IPS-NIHi7 (cell line): ENCODE measurements at regions not wholly inside any gene's neighbourhood (a gene's known extent, or its start where the extent isn't known, plus 50 kb on each side); places are given as distances from the start of the nearest gene placed in this dataset.
A peak's percentile ranks its signal among the peaks of the same experiment; 100 is the strongest.
"Not testable (repeated sequence)": the region's sequence is repeated elsewhere in the genome, so short reads cannot be mapped to it uniquely, and the experiment has no call there.

Experiments
- DNase-seq: peaks from one replicate; pipeline ENCODE4 v3.0.0; 2012; ENCODE audit warnings: mixed read lengths; ENCODE audit errors: extremely low spot score

GRCh38 chr4:154982187-154983047 lies 201.3 kb downstream of the RBM46 start:
- DNase-seq = peak; percentile 78

DNA sequence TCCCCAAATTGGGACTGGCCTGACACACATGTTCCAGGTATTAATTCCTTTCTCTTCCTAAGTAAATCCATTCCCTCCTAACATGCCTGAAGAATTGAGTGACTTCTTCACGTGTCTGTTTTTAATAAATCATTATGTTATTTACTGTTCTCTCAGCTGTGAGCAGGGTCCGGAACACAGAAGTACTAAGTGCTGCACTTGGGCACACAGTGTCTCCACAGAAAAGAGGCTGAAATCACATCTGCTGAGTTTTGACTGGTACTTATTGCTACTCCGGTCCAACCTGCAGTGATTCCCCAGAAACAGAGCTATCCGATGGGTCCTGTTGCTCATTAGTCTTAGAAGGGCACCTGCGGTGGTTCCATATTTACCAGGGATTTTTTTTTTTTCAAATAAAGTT lies 202.6 kb downstream of the RBM46 start:
- DNase-seq = no peak

- no peak for DNase-seq
Observed at GRCh38 chr4:154984148-154984547, 203.1 kb downstream of the RBM46 start.

GRCh38 chr4:154984616-154985015 lies 203.5 kb downstream of the RBM46 start:
- no peak for DNase-seq

DNA sequence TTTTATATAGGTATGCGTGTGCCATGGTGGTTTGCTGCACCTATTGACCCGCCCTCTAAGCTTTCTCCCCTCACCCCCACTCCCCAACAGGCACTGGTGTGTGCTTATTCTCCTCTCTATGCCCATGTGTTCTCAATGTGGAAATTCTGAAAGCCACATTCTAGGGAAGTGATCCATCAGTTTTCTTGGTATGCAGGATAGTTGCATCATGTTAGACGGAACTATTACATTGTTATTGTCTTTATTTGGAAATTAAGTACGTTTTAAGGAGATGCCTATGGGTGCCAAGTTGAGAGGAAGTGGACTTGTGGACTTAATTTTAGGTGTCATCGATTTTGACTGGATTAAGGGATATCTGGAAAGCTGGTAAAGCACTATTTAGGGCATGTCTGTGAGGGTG lies 204.6 kb downstream of the RBM46 start:
- no peak for DNase-seq

- no peak for DNase-seq
Observed at GRCh38 chr4:154988511-154988910, 207.4 kb downstream of the RBM46 start.

DNA sequence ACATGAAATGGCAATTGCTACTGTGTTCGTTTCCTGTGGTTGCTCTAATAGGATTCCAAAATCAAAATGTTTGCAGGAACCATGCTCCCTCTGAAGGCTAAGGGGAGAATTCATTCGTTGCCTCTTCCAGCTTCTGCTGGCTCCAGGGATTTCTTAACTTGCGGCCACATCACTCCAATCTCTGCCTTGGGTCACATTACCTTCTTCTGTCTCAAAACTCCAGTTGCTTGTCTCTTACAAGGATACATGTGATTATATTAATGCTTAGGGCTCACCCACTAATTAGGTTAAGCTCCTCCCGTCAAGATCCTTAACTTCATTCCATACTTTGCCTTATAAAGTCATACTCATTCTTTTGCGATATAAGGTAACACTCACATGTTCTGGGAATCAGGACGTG lies 208.4 kb downstream of the RBM46 start:
- DNase-seq = no peak

- DNase-seq = not testable (repeated sequence)
Observed at GRCh38 chr4:154997866-154998265, 210.6 kb upstream of the NPY2R start.

GRCh38 chr4:154998284-154998683 lies 210.2 kb upstream of the NPY2R start:
- DNase-seq = no peak

- no peak for DNase-seq
Observed at GRCh38 chr4:154998773-154999172, 209.7 kb upstream of the NPY2R start.

GRCh38 chr4:154999950-155000578 lies 208.4 kb upstream of the NPY2R start:
- no peak for DNase-seq

GRCh38 chr4:155001251-155001650 lies 207.2 kb upstream of the NPY2R start:
- no peak for DNase-seq

GRCh38 chr4:155005395-155006090 lies 202.9 kb upstream of the NPY2R start:
- no peak for DNase-seq

GRCh38 chr4:155007660-155008176 lies 200.7 kb upstream of the NPY2R start:
- no peak for DNase-seq

GRCh38 chr4:155008389-155008788 lies 200.0 kb upstream of the NPY2R start:
- no peak for DNase-seq

GRCh38 chr4:155009288-155009687 lies 199.1 kb upstream of the NPY2R start:
- DNase-seq = no peak

- no peak for DNase-seq
Observed at GRCh38 chr4:155010376-155010775, 198.1 kb upstream of the NPY2R start.

GRCh38 chr4:155011163-155011780 lies 197.2 kb upstream of the NPY2R start:
- no peak for DNase-seq

DNA sequence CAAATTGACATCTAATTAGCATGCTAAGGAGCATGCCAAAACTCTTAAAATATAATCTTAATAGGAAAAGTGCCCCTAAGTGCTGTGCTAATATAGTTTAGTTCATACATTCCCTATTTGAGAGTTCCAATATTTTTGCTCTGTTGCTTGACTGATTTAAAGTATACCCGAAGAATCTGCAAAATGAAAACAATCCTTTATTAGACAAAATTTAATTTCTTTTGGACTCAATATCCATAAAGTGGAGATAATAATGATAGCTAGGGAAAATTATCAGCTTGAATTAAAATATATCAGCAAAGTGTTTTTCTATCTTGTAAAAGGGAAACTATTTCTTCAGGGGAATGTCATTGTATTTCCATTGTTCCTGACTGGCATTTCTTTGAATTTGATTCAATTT lies 196.0 kb upstream of the NPY2R start:
- DNase-seq = no peak

- DNase-seq = no peak
Observed at GRCh38 chr4:155017426-155017825, 191.0 kb upstream of the NPY2R start.

GRCh38 chr4:155025762-155026457 lies 182.5 kb upstream of the NPY2R start:
- DNase-seq = peak; percentile 73
